Ishikawa (cell line): ENCODE measurements at regions not wholly inside any gene's neighbourhood (a gene's known extent, or its start where the extent isn't known, plus 50 kb on each side); places are given as distances from the start of the nearest gene placed in this dataset.

Source experiments
- CEBPB ChIP-seq: IDR thresholded peaks from 2 replicates; pipeline ENCODE4 v1.6.1; 2012
- CREB1 ChIP-seq: IDR thresholded peaks from 2 replicates; pipeline ENCODE4 v1.6.1; 2012; ENCODE audit warnings: low read depth
- EGR1 ChIP-seq: IDR thresholded peaks from 2 replicates; pipeline ENCODE4 v1.6.1; 2012
- EP300 ChIP-seq: IDR thresholded peaks from 2 replicates; pipeline ENCODE4 v1.6.1; 2012; ENCODE audit warnings: borderline replicate concordance
- MAX ChIP-seq: IDR thresholded peaks from 2 replicates; pipeline ENCODE4 v1.6.1; 2012
- NFIC ChIP-seq: IDR thresholded peaks from 2 replicates; pipeline ENCODE4 v1.6.1; 2012
- REST ChIP-seq: IDR thresholded peaks from 2 replicates; pipeline ENCODE4 v1.6.1; 2012; ENCODE audit warnings: low read depth, mild to moderate bottlenecking
- TAF1 ChIP-seq: IDR thresholded peaks from 2 replicates; pipeline ENCODE4 v1.6.1; 2012; ENCODE audit warnings: low read depth, mild to moderate bottlenecking
- TEAD4 ChIP-seq: IDR thresholded peaks from 2 replicates; pipeline ENCODE4 v1.6.1; 2012

- TF ChIP-seq NFIC (no peak), EGR1 (no peak), MAX (no peak), CREB1 (no peak), REST (no peak), TEAD4 (no peak), TAF1 (no peak), EP300 (no peak), CEBPB (no peak)
Observed at GRCh38 chr1:9472386-9473031, 66.8 kb upstream of the SLC25A33 start.
